ENCODE measurements at regions not wholly inside any gene's neighbourhood (a gene's known extent, or its start where the extent isn't known, plus 50 kb on each side); places are given as distances from the start of the nearest gene placed in this dataset.

DNA sequence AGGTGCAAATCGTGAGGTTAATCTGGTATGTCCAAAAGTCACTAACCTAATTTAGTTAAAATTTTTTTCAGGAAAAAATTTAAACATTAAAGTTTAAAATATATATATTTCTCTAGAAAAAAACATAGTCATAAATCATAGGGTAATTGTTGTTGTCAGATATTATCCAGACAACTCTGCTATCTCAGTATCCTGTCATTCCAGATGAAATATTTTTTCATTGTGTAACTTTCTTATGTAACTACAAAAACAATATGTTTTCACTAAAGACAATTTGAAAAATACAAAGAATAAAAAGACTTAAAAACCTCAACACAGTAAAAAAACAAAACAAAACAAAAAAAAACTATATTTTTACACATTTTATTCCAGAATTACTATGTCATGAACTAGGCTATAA is 57.6 kb downstream of the TENT5A start:
- no peak for DNase-seq (ENCODE audit: low read depth)
- H3K4me3 ChIP-seq (ENCODE audit: control insufficient read depth, low read depth, low read length), result no peak overlapping the region
- TF ChIP-seq, protein P1, sequence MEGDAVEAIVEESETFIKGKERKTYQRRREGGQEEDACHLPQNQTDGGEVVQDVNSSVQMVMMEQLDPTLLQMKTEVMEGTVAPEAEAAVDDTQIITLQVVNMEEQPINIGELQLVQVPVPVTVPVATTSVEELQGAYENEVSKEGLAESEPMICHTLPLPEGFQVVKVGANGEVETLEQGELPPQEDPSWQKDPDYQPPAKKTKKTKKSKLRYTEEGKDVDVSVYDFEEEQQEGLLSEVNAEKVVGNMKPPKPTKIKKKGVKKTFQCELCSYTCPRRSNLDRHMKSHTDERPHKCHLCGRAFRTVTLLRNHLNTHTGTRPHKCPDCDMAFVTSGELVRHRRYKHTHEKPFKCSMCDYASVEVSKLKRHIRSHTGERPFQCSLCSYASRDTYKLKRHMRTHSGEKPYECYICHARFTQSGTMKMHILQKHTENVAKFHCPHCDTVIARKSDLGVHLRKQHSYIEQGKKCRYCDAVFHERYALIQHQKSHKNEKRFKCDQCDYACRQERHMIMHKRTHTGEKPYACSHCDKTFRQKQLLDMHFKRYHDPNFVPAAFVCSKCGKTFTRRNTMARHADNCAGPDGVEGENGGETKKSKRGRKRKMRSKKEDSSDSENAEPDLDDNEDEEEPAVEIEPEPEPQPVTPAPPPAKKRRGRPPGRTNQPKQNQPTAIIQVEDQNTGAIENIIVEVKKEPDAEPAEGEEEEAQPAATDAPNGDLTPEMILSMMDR (conservative IDR thresholded peaks at IDR 0.05; ENCODE audit: control insufficient read depth, insufficient read depth, low read depth, low read length), result no peak

DNA sequence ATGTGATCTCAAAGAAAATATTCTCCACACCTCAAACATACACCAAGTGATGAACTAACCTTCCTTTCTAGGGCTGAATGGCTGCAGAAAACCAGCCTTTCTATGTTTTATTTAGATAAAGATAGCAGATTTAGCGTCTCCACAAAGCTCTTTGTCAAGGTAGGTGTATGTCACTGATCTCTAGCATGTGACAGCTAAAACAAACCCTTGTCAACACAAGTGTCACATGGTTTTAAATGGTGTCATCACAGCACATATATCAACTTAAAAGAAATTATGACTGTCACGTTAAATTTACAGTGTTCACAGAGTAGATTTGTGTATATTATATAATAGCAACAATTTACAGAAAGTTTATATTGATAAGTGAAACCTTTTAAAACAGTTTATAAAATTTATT is 58.3 kb downstream of the TENT5A start:
- TF ChIP-seq, protein P1 (conservative IDR thresholded peaks at IDR 0.05; ENCODE audit: control insufficient read depth, insufficient read depth, low read depth, low read length), result no peak
- no peak for DNase-seq (ENCODE audit: low read depth)
- no peak overlapping the region for H3K4me3 ChIP-seq (ENCODE audit: control insufficient read depth, low read depth, low read length)

DNA sequence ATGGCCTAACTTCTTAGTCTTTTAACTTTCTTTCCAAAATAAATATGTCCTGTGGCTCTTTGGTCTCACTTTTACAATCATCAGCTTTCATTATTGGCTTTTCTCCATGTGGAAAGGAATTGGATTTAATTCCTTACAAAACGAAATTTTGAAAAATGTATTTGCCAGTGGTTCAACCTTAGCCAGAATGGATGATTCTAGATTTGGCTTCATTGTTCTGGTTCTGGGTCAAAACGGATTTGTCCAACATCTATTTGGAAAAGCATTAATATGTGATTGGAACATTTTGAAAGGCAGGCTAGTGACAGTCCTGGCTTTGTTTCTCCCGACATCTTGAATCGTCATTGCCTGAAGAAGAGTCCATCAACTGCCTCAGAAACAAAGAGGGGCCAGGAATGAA is 59.2 kb downstream of the TENT5A start:
- no peak overlapping the region for H3K4me3 ChIP-seq (ENCODE audit: control insufficient read depth, low read depth, low read length)
- TF ChIP-seq, protein P1 (conservative IDR thresholded peaks at IDR 0.05; ENCODE audit: control insufficient read depth, insufficient read depth, low read depth, low read length), result no peak
- DNase-seq (ENCODE audit: low read depth), result no peak

DNA sequence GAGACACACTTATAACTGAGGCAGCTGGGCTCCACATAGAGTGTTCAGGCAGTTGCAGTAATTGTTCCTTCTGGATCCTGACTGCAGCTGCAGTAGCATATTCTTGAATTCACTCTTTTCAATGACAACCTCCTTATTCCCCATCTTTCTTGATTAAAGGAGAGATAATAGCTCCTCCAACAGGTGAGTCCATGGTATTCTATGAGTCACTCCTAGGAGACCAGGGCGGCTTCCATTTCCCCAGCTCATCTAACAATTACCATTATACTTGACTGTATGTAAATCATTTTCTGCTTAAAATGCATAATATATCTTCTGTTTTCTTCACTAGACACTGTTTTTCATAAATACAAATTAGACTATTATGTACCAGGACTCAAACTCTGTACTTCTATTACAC is 62.4 kb downstream of the TENT5A start:
- no peak for DNase-seq (ENCODE audit: low read depth)
- TF ChIP-seq, protein P1 (conservative IDR thresholded peaks at IDR 0.05; ENCODE audit: control insufficient read depth, insufficient read depth, low read depth, low read length), result no peak
- H3K4me3 ChIP-seq (ENCODE audit: control insufficient read depth, low read depth, low read length), result no peak overlapping the region

DNA sequence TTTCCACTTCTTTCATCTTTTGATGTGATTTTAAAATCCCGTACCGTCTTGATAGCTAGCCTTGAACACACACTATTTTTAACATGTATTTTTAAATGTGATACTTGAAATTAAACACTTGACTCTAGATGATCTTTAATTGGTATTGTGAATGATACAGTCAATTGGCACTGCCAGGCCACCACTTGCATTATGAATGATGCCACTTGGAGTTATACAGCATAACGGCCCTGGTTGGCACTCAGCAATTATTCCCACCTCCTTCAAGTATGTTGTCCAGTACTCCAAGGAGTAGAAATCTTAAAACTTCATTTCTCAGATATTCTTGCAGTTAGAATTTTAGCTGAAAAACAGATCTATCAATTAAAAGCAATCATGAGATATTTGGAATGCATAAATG is 62.9 kb downstream of the TENT5A start:
- DNase-seq (ENCODE audit: low read depth), result no peak
- TF ChIP-seq, protein P1 (conservative IDR thresholded peaks at IDR 0.05; ENCODE audit: control insufficient read depth, insufficient read depth, low read depth, low read length), result no peak
- H3K4me3 ChIP-seq (ENCODE audit: control insufficient read depth, low read depth, low read length), result no peak overlapping the region

DNA sequence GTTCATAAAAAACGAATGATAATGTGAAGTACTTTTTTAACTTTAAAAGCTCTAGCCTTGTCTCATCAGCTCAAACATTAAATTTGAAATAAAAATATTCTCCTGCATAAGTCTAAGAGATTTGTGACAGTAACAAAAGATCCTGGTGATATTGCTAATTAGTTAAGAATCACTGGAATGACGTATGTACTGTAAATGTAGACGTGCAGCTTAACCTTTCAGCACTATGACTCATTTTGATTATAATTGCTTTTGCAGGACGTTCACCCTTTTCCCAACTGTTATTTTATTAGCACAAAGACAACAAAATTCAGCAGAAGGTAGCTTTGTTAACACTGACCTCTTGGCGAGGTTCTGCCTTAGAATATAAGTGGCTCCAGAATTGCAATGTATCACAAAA is 68.6 kb downstream of the TENT5A start:
- no peak overlapping the region for H3K4me3 ChIP-seq (ENCODE audit: control insufficient read depth, low read depth, low read length)
- TF ChIP-seq, protein P1 (conservative IDR thresholded peaks at IDR 0.05; ENCODE audit: control insufficient read depth, insufficient read depth, low read depth, low read length), result no peak
- DNase-seq (ENCODE audit: low read depth), result peak; percentile 69
